ENCODE measurements at regions not wholly inside any gene's neighbourhood (a gene's known extent, or its start where the extent isn't known, plus 50 kb on each side); places are given as distances from the start of the nearest gene placed in this dataset.
A peak's percentile ranks its signal among the peaks of the same experiment; 100 is the strongest.

DNA sequence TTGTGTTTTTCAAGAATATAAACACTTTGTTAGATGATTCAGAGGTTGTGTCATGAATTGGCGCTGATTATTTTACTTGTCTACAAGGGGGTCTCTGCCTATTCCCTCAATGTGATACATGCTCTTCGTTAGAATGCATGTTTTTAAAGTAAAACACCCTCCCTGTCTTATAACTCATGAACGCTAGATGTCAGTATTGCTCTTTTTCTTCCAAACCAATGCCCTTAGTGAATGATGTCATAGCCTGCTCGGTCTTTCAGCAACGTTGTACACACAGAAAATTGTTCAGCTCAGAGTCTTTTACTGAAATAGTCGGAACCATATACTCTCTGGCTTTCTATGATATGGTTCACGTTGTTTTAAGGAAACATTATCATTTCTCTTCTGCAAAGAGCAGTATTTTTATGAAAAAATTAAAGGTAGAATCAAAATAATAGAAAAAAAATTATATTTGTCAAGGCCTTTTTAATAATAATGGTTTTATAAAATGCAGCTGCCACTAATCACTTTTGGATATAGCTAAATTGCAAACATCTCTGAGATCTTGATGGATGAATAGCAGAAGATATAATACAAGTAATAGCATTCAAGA, 292.9 kb downstream of the TLL1 start:
- no peak overlapping the region for H3K9ac ChIP-seq (ENCODE audit: low read depth, low read length)
- no peaks in the 10 kb centered on the region for H3K9me3 ChIP-seq (ENCODE audit: control insufficient read depth, insufficient read depth, low read length)
- DNase-seq (peak; percentile 68), ATAC-seq (ENCODE audit: low read depth) (peak; percentile 86)
- H3K36me3 ChIP-seq (ENCODE audit: control insufficient read depth, insufficient read depth, low read length): no peaks in the 10 kb centered on the region
- H3K23ac ChIP-seq (ENCODE audit: low read depth, low read length): no peak overlapping the region
- CTCF ChIA-PET: interaction anchor here (0.5 to 0.6 kb wide), 3 partner anchors 628 to 1079 kb away, joined by 3 to 5 read pairs (median 3); no protein-coding TSS in a partner anchor
- H2BK120ac ChIP-seq (ENCODE audit: low read depth, low read length): no peak overlapping the region
- no peak overlapping the region for H3K4ac ChIP-seq (ENCODE audit: low read depth, low read length)
- no peak overlapping the region for H4K91ac ChIP-seq (ENCODE audit: insufficient read depth, low read depth, low read length)
- H2AK9ac ChIP-seq (replicated peaks; ENCODE audit: low read depth, low read length, poor library complexity): no peak overlapping the region
- dilution Hi-C loops (cut with HindIII; ENCODE audit: low sequenced_read_pairs, unreplicated experiment) (no loop called here), intact Hi-C loops (cut with micrococcal nuclease) (loop anchor here (5.0 kb wide), 3 partner anchors 856 to 1986 kb away; no protein-coding TSS in a partner anchor), in situ Hi-C loops (cut with MboI; ENCODE audit: low sequenced_read_pairs) (no loop called here)
- H2AK5ac ChIP-seq (ENCODE audit: low read depth, low read length): no peak overlapping the region
- no peak overlapping the region for H3K14ac ChIP-seq (replicated peaks; ENCODE audit: low read depth, low read length)
- BruUV-seq (replicated peaks): no TSS peak
- peak; percentile 45; the same call in 1 of the 2 replicates for TF ChIP-seq SMC3 (IDR thresholded peaks at IDR 0.05; ENCODE audit: low read depth, low read length)
- TF ChIP-seq, protein P1, sequence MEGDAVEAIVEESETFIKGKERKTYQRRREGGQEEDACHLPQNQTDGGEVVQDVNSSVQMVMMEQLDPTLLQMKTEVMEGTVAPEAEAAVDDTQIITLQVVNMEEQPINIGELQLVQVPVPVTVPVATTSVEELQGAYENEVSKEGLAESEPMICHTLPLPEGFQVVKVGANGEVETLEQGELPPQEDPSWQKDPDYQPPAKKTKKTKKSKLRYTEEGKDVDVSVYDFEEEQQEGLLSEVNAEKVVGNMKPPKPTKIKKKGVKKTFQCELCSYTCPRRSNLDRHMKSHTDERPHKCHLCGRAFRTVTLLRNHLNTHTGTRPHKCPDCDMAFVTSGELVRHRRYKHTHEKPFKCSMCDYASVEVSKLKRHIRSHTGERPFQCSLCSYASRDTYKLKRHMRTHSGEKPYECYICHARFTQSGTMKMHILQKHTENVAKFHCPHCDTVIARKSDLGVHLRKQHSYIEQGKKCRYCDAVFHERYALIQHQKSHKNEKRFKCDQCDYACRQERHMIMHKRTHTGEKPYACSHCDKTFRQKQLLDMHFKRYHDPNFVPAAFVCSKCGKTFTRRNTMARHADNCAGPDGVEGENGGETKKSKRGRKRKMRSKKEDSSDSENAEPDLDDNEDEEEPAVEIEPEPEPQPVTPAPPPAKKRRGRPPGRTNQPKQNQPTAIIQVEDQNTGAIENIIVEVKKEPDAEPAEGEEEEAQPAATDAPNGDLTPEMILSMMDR (conservative IDR thresholded peaks at IDR 0.05; ENCODE audit: low read depth, low read length): peak; percentile 72
- TF ChIP-seq RCOR1 (IDR thresholded peaks at IDR 0.05; ENCODE audit: insufficient replicate concordance, low read length): no peak
- no peak for TF ChIP-seq CHD1 (IDR thresholded peaks at IDR 0.05; ENCODE audit: low read depth, low read length)
- TF ChIP-seq RAD21 (IDR thresholded peaks at IDR 0.05; ENCODE audit: low read length): peak; percentile 77
- H2AFZ ChIP-seq (replicated peaks; ENCODE audit: low read length, poor library complexity): no peak overlapping the region
- H2BK5ac ChIP-seq (ENCODE audit: low read depth, low read length, poor library complexity, severe bottlenecking): no peak overlapping the region
- POLR2A ChIA-PET (ENCODE audit: unreplicated experiment): no interaction called here
- no peak overlapping the region for H2BK20ac ChIP-seq (ENCODE audit: low read depth, low read length)
- no peak overlapping the region for H3K4me2 ChIP-seq (ENCODE audit: low read depth, low read length)
- no peak overlapping the region for H2BK15ac ChIP-seq (ENCODE audit: low read depth, low read length)
- H3K18ac ChIP-seq (ENCODE audit: low read depth, low read length): no peak overlapping the region
- no peaks in the 10 kb centered on the region for H3K9me1 ChIP-seq (ENCODE audit: insufficient read depth, low read length)
- no peaks in the 10 kb centered on the region for H3K27me3 ChIP-seq (ENCODE audit: control insufficient read depth, insufficient read depth, low read length)
- H3K56ac ChIP-seq (ENCODE audit: extremely low read depth, insufficient read depth, low read length): no peak overlapping the region
- H3K4me3 ChIP-seq (ENCODE audit: insufficient read depth, low read depth, low read length): no peak overlapping the region
- no CpG with 5 or more reads among the region's 7 CpGs for WGBS, 2 experiments (ENCODE audit: extremely low coverage in 2 of 2, insufficient read length in 1 of 2)
- no peaks in the 10 kb centered on the region for H3K79me1 ChIP-seq (ENCODE audit: low read depth in 1 of 2, low read length in 2 of 2)
- no peaks in the 10 kb centered on the region for H3K4me1 ChIP-seq (ENCODE audit: control insufficient read depth, insufficient read depth, low read length)
- no peak overlapping the region for H4K8ac ChIP-seq (ENCODE audit: low read depth in 2 of 2, low read length in 2 of 2)
- H3K27ac ChIP-seq (ENCODE audit: insufficient read depth, low read length): no peak overlapping the region
- H4K5ac ChIP-seq (ENCODE audit: low read depth, low read length): no peak overlapping the region
- H4K20me1 ChIP-seq (ENCODE audit: insufficient read depth, low read length): no peaks in the 10 kb centered on the region

Measured in IMR-90 (cell line).